A549 (cell line): ENCODE measurements at regions not wholly inside any gene's neighbourhood (a gene's known extent, or its start where the extent isn't known, plus 50 kb on each side); places are given as distances from the start of the nearest gene placed in this dataset.

Source experiments
- ATAC-seq, 2 experiments: fragments of 200-7000 bp in 1 of 2; fragments of >200 bp in 1 of 2; cut with Nextera tagmentation in 1 of 2; cut with Tn5 transposase in 1 of 2; 3 replicates each; pipeline versions ENCODE4 v1.8.0 to v1.9.1; 2018 to 2020; ENCODE audit warnings: mild to moderate bottlenecking in 1 of 2, moderate library complexity in 1 of 2
- CTCF ChIA-PET: fragments of 300-600 bp; sonication (Branson Sonifier 250); formaldehyde crosslinking; extraction: SDS; loops from one replicate; lab custom pipeline; 2021; ENCODE audit warnings: antibody characterized with exemption, inconsistent platforms; lab: Yijun Ruan, JAX
- POLR2A ChIA-PET: fragments of 350-600 bp; formaldehyde crosslinking; extraction: SDS; loops from one replicate; lab custom pipeline; 2021; ENCODE audit warnings: antibody characterized with exemption, inconsistent platforms; lab: Yijun Ruan, JAX
- DNase-seq, 2 experiments: peaks; one replicate each; pipeline versions ENCODE4 v3.0.0 to v3.0.0-alpha.2; 2011 to 2016; ENCODE audit warnings: low read depth in 1 of 2, low spot score in 1 of 2
- FAIRE-seq: peaks from 2 replicates; lab custom pipeline; 2011; peaks lifted over from hg19 to GRCh38; lab: Jason Lieb, UNC
- H3K27ac ChIP-seq, 2 experiments: fragments of >200 bp; sonication (Bioruptor Twin); formaldehyde crosslinking; 3 replicates each; pipeline ENCODE4 v1.5.1; 2016 to 2017
- H3K4me1 ChIP-seq: fragments of >200 bp; sonication (Bioruptor Twin); formaldehyde crosslinking; 3 replicates; pipeline ENCODE4 v1.6.1; 2016
- H3K4me2 ChIP-seq: fragments of >200 bp; sonication (Bioruptor Twin); formaldehyde crosslinking; 3 replicates; pipeline ENCODE4 v1.6.1; 2016
- H3K4me3 ChIP-seq: fragments of >200 bp; sonication (Bioruptor Twin); formaldehyde crosslinking; 3 replicates; pipeline ENCODE4 v1.5.1; 2016
- H3K9me3 ChIP-seq: fragments of >200 bp; sonication (Bioruptor Twin); formaldehyde crosslinking; 3 replicates; pipeline ENCODE4 v1.6.1; 2016
- CBX2 ChIP-seq: fragments of 200-600 bp; sonication (generic); IDR thresholded peaks from 2 replicates; pipeline ENCODE4 v1.6.1; 2016; ENCODE audit warnings: low read depth, mild to moderate bottlenecking, borderline replicate concordance
- CBX8 ChIP-seq: fragments of 200-600 bp; sonication (generic); IDR thresholded peaks from 2 replicates; pipeline ENCODE4 v1.6.1; 2016
- EHF ChIP-seq: fragments of 250-450 bp; sonication (Bioruptor Pico); IDR thresholded peaks from 2 replicates; pipeline ENCODE4 v1.5.0; 2020; ENCODE audit warnings: mild to moderate bottlenecking
- EHMT2 ChIP-seq: fragments of 200-600 bp; sonication (generic); IDR thresholded peaks from 2 replicates; pipeline ENCODE4 v1.6.1; 2016; ENCODE audit warnings: antibody characterized with exemption, low read depth, mild to moderate bottlenecking, moderate library complexity
- EP300 ChIP-seq, 2 experiments: fragments of >200 bp; sonication (Bioruptor Twin); formaldehyde crosslinking; IDR thresholded peaks; 2 replicates in 1 of 2; 3 replicates in 1 of 2; pipeline ENCODE4 v1.6.1; 2016 to 2017
- FOSB ChIP-seq: fragments of 250-450 bp; sonication (Bioruptor Pico); IDR thresholded peaks from 2 replicates; pipeline ENCODE4 v1.5.0; 2020; ENCODE audit warnings: mild to moderate bottlenecking, moderate library complexity
- FOXS1 ChIP-seq: fragments of 250-450 bp; sonication (Bioruptor Pico); IDR thresholded peaks from 2 replicates; pipeline ENCODE4 v1.5.0; 2020; ENCODE audit warnings: mild to moderate bottlenecking, moderate library complexity
- GATA3 ChIP-seq: IDR thresholded peaks from 2 replicates; pipeline ENCODE4 v1.6.1; 2012; ENCODE audit warnings: borderline replicate concordance
- HDAC2 ChIP-seq: fragments of 200-600 bp; sonication (generic); IDR thresholded peaks from 2 replicates; pipeline ENCODE4 v1.6.1; 2016
- HEYL ChIP-seq: fragments of 250-450 bp; sonication (Bioruptor Pico); IDR thresholded peaks from 2 replicates; pipeline ENCODE4 v1.8.0; 2021; ENCODE audit warnings: mild to moderate bottlenecking, moderate library complexity
- HMGXB4 ChIP-seq: fragments of 250-450 bp; sonication (Bioruptor Pico); IDR thresholded peaks from 2 replicates; pipeline ENCODE4 v1.5.0; 2021; ENCODE audit warnings: mild to moderate bottlenecking, moderate library complexity, borderline replicate concordance
- HOXA7 ChIP-seq: fragments of 250-450 bp; sonication (Bioruptor Pico); IDR thresholded peaks from 2 replicates; pipeline ENCODE4 v1.5.0; 2020; ENCODE audit warnings: mild to moderate bottlenecking, moderate library complexity
- HOXB13 ChIP-seq: fragments of 250-450 bp; sonication (Bioruptor Pico); IDR thresholded peaks from 2 replicates; pipeline ENCODE4 v1.5.0; 2020; ENCODE audit warnings: low read depth, mild to moderate bottlenecking, moderate library complexity
- MAFK ChIP-seq: fragments of 450-650 bp; IDR thresholded peaks from 2 replicates; pipeline ENCODE4 v1.6.1; 2014; ENCODE audit not compliant: partially characterized antibody
- NPAS2 ChIP-seq: fragments of 250-450 bp; sonication (Bioruptor Pico); IDR thresholded peaks from 2 replicates; pipeline ENCODE4 v1.8.0; 2022; ENCODE audit warnings: mild to moderate bottlenecking, moderate library complexity, borderline replicate concordance
- NR3C1 ChIP-seq: fragments of >200 bp; sonication (Bioruptor Twin); formaldehyde crosslinking; IDR thresholded peaks from 3 replicates; pipeline ENCODE4 v1.6.1; 2017
- POLR2A ChIP-seq: IDR thresholded peaks from 2 replicates; pipeline ENCODE4 v1.6.1; 2012; ENCODE audit warnings: mild to moderate bottlenecking, low read length
- RARB ChIP-seq: fragments of 250-450 bp; sonication (Bioruptor Pico); IDR thresholded peaks from 2 replicates; pipeline ENCODE4 v1.8.0; 2021; ENCODE audit warnings: mild to moderate bottlenecking, moderate library complexity
- RNF2 ChIP-seq: fragments of 200-600 bp; sonication (generic); IDR thresholded peaks from 2 replicates; pipeline ENCODE4 v1.6.1; 2016; ENCODE audit warnings: low read depth, mild to moderate bottlenecking, antibody characterized with exemption, moderate library complexity, borderline replicate concordance
- SMC3 ChIP-seq: fragments of >200 bp; sonication (Bioruptor Twin); formaldehyde crosslinking; IDR thresholded peaks from 3 replicates; pipeline ENCODE4 v1.6.1; 2018; ENCODE audit warnings: inconsistent platforms
- SREBF2 ChIP-seq: fragments of 450-650 bp; IDR thresholded peaks from 2 replicates; pipeline ENCODE4 v1.6.1; 2014; ENCODE audit warnings: mild to moderate bottlenecking, moderate library complexity
- TFCP2L1 ChIP-seq: fragments of 250-450 bp; sonication (Bioruptor Pico); IDR thresholded peaks from 2 replicates; pipeline ENCODE4 v1.5.0; 2021; ENCODE audit warnings: mild to moderate bottlenecking
- TP53 ChIP-seq: fragments of 250-450 bp; sonication (Bioruptor Pico); IDR thresholded peaks from 2 replicates; pipeline ENCODE4 v1.5.0; 2021; ENCODE audit warnings: mild to moderate bottlenecking, moderate library complexity
- ZFP36 ChIP-seq: fragments of 450-650 bp; IDR thresholded peaks from 2 replicates; pipeline ENCODE4 v1.6.1; 2014; ENCODE audit warnings: borderline replicate concordance; ENCODE audit not compliant: partially characterized antibody
- WGBS: methylation state at CpG from one replicate; pipeline ENCODE4 v1.1.6; 2017; ENCODE audit errors: missing lambda C conversion rate; 5-methylcytosine and 5-hydroxymethylcytosine counted together
- TF ChIP-seq, protein P1 (sequence below): fragments of 250-450 bp; sonication (Bioruptor Pico); IDR thresholded peaks from 2 replicates; pipeline ENCODE4 v1.5.0; 2020; ENCODE audit warnings: low read depth, mild to moderate bottlenecking, moderate library complexity

DNA sequence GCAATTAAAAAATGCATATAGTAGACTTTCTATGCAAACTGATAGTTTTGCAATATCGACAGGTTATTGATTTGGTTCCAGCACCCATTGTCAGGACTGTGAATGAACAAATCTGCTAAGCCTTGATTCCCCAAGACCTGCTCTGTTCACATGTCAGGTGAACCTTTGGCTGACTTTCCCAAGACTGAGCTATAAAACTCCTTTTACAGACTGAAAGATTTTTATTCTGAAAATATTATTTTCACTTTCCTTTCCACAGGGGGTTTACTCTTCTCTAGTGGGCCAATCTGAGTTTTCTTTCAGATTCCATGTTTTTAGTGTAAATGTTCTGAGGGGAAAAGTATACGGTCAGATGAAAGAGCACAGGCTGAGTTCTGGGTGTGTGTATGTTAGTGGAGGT is 199.2 kb upstream of the BMPER start:
- DNase-seq (no peak), FAIRE-seq (no peak), ATAC-seq (no peak)
- no peak overlapping the region for H3K4me2 ChIP-seq
- no peak overlapping the region for H3K4me3 ChIP-seq
- ChIA-PET POLR2A (no interaction called here), CTCF (interaction anchor here (1.0 kb wide), 1 partner anchor 11 kb away, joined by 3 read pairs; no protein-coding TSS in a partner anchor)
- H3K4me1 ChIP-seq: no peaks in the 10 kb centered on the region
- no peak overlapping the region for H3K27ac ChIP-seq
- 44% methylated on average over 2 of the region's 2 CpGs for WGBS
- TF ChIP-seq CBX2 (no peak), HEYL (CRISPR knock-in tag) (no peak)
- H3K9me3 ChIP-seq: peaks cover 16% of the 10 kb centered on the region

- H3K4me1 ChIP-seq: no peaks in the 10 kb centered on the region
- FAIRE-seq (no peak), DNase-seq (no peak)
- no peak for TF ChIP-seq CBX2
- TF ChIP-seq FOSB (CRISPR knock-in tag): no peak
- no peak for TF ChIP-seq ZFP36
- TF ChIP-seq SMC3: no peak
- TF ChIP-seq RARB (CRISPR knock-in tag): no peak
- TF ChIP-seq EP300 (IDR thresholded peaks at IDR 0.05): no peak
- TF ChIP-seq NR3C1: no peak
- no peak for TF ChIP-seq HOXB13 (CRISPR knock-in tag)
- no peak for TF ChIP-seq TFCP2L1 (CRISPR knock-in tag)
- TF ChIP-seq HOXA7 (CRISPR knock-in tag): no peak
- TF ChIP-seq TP53 (CRISPR knock-in tag): no peak
- no peak for TF ChIP-seq GATA3
- no peak for TF ChIP-seq HMGXB4 (CRISPR knock-in tag)
- TF ChIP-seq, protein P1, sequence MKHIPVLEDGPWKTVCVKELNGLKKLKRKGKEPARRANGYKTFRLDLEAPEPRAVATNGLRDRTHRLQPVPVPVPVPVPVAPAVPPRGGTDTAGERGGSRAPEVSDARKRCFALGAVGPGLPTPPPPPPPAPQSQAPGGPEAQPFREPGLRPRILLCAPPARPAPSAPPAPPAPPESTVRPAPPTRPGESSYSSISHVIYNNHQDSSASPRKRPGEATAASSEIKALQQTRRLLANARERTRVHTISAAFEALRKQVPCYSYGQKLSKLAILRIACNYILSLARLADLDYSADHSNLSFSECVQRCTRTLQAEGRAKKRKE (CRISPR knock-in tag): no peak
- TF ChIP-seq HEYL (CRISPR knock-in tag): no peak
- TF ChIP-seq, all 56 proteins: peak for 0
- no peak for ATAC-seq
- H3K27ac ChIP-seq: no peak overlapping the region
- no peak overlapping the region for H3K4me3 ChIP-seq
- ChIA-PET POLR2A (no interaction called here), CTCF (interaction anchor here (1.0 kb wide), 1 partner anchor 11 kb away, joined by 3 read pairs; no protein-coding TSS in a partner anchor)
- 65% methylated on average over 5 of the region's 5 CpGs for WGBS
- peaks cover 10% of the 10 kb centered on the region for H3K9me3 ChIP-seq
- no peak overlapping the region for H3K4me2 ChIP-seq
Measured at GRCh38 chr7:33706771-33707200, 198.6 kb upstream of the BMPER start.

DNA sequence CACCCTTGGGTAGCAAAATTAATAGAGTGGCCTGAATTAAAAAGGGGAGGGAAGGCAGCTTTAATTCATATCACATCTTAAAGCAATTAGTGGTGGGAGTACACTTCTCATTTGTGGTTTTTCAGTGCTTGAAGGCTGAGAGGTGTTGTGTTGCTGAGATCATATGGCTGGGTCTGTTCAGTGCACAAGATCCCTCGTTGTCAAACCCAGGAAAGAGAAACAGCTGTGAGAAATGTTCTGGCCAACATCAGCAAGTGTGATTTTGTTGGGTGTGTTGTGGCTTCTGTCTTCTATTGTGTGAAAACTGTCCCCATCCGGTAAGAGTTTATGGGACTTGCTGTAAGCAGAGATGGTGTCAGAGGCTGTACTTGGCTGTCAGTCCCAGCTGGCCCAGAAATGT is 197.9 kb upstream of the BMPER start:
- ChIA-PET POLR2A (no interaction called here), CTCF (interaction anchor here (1.1 kb wide), 1 partner anchor 9 kb away, joined by 3 read pairs; no protein-coding TSS in a partner anchor)
- Histone ChIP-seq H3K4me3 (no peak overlapping the region), H3K9me3 (peaks cover 3% of the 10 kb centered on the region; the same call in 1 of the 3 replicates), H3K4me1 (no peaks in the 10 kb centered on the region), H3K27ac (no peak overlapping the region), H3K4me2 (no peak overlapping the region)
- FAIRE-seq: no peak
- ATAC-seq: no peak
- DNase-seq: no peak
- WGBS: 58% methylated on average over 2 of the region's 2 CpGs
- no peak for TF ChIP-seq HOXA7 (CRISPR knock-in tag)
- TF ChIP-seq MAFK: no peak
- TF ChIP-seq ZFP36: no peak
- TF ChIP-seq RNF2: no peak
- no peak for TF ChIP-seq CBX8
- TF ChIP-seq RARB (CRISPR knock-in tag): no peak
- no peak for TF ChIP-seq SREBF2
- no peak for TF ChIP-seq EP300 (IDR thresholded peaks at IDR 0.05)
- TF ChIP-seq HDAC2: no peak
- no peak for TF ChIP-seq NPAS2 (CRISPR knock-in tag)
- no peak for TF ChIP-seq NR3C1
- TF ChIP-seq EHMT2: no peak
- no peak for TF ChIP-seq FOXS1
- no peak for TF ChIP-seq POLR2A
- TF ChIP-seq, protein P1 (CRISPR knock-in tag): no peak
- no peak for TF ChIP-seq EHF
